H1 (cell line): ENCODE measurements at regions not wholly inside any gene's neighbourhood (a gene's known extent, or its start where the extent isn't known, plus 50 kb on each side); places are given as distances from the start of the nearest gene placed in this dataset.

Experiments used
- CTCF ChIA-PET: fragments of 300-600 bp; sonication (Branson Sonifier 250); formaldehyde crosslinking; loops from one replicate; lab custom pipeline; 2021; ENCODE audit not compliant: partially characterized antibody; lab: Charles Lee
- POLR2A ChIA-PET: fragments of 300-600 bp; sonication (Branson Sonifier 250); formaldehyde crosslinking; loops from one replicate; lab custom pipeline; 2021; ENCODE audit warnings: inconsistent platforms; ENCODE audit not compliant: partially characterized antibody; lab: Charles Lee
- DNase-seq, 2 experiments: peaks; one replicate each; pipeline versions ENCODE4 v3.0.0 to v3.0.0-alpha.2; 2010 to 2022; ENCODE audit warnings: low spot score in 2 of 2, low read depth in 1 of 2, mixed read lengths in 1 of 2
- FAIRE-seq: peaks from 2 replicates; lab custom pipeline; 2011; peaks lifted over from hg19 to GRCh38; lab: Jason Lieb, UNC
- H2AFZ ChIP-seq: 2 replicates; pipeline ENCODE4 v1.8.1; 2012; ENCODE audit warnings: low read length, inconsistent platforms
- H2AK5ac ChIP-seq: 2 replicates; pipeline ENCODE4 v1.6.1; 2013; ENCODE audit warnings: low read depth, low read length
- H2BK120ac ChIP-seq: replicated peaks from 2 replicates; pipeline ENCODE3; 2013; ENCODE audit warnings: low read depth, low read length, inconsistent platforms
- H2BK12ac ChIP-seq: 2 replicates; pipeline ENCODE4 v1.6.1; 2013; ENCODE audit warnings: low read depth, low read length
- H2BK15ac ChIP-seq: 2 replicates; pipeline ENCODE4 v1.6.1; 2013; ENCODE audit warnings: low read length
- H2BK20ac ChIP-seq: 2 replicates; pipeline ENCODE4 v1.6.1; 2013; ENCODE audit warnings: low read length
- H2BK5ac ChIP-seq: 2 replicates; pipeline ENCODE4 v1.6.1; 2013; ENCODE audit warnings: low read depth, low read length
- H3K14ac ChIP-seq: 2 replicates; pipeline ENCODE4 v1.6.1; 2013; ENCODE audit warnings: inconsistent platforms; ENCODE audit not compliant: insufficient read length
- H3K18ac ChIP-seq: 2 replicates; pipeline ENCODE4 v1.6.1; 2013; ENCODE audit warnings: low read length; ENCODE audit errors: extremely low read depth
- H3K23ac ChIP-seq: 2 replicates; pipeline ENCODE4 v1.6.1; 2013; ENCODE audit warnings: inconsistent platforms; ENCODE audit not compliant: insufficient read length
- H3K23me2 ChIP-seq: 2 replicates; pipeline ENCODE4 v1.6.1; 2013; ENCODE audit warnings: low read depth, low read length
- H3K27ac ChIP-seq: 2 replicates; pipeline ENCODE4 v1.6.1; 2011; ENCODE audit warnings: low read depth, low read length, inconsistent platforms
- H3K27me3 ChIP-seq, 4 experiments: replicated peaks in 1 of 4; 1 replicate in 1 of 4; 2 replicates in 3 of 4; pipeline versions ENCODE4 v1.6.1 to v1.8.1; 2011 to 2013; ENCODE audit warnings: low read length in 3 of 4, mild to moderate bottlenecking in 3 of 4, inconsistent platforms in 2 of 4, mixed read lengths in 2 of 4, moderate library complexity in 1 of 4; ENCODE audit not compliant: control insufficient read depth in 3 of 4, insufficient read depth in 3 of 4; ENCODE audit errors: extremely low read depth in 1 of 4
- H3K36me3 ChIP-seq, 4 experiments: 2 replicates each; pipeline versions ENCODE4 v1.6.1 to v1.8.1; 2011 to 2013; ENCODE audit warnings: mild to moderate bottlenecking in 4 of 4, low read length in 3 of 4, moderate library complexity in 2 of 4, control low read depth in 1 of 4, inconsistent platforms in 1 of 4; ENCODE audit not compliant: insufficient read depth in 4 of 4, control insufficient read depth in 2 of 4
- H3K4ac ChIP-seq: replicated peaks from 2 replicates; pipeline ENCODE3; 2013; ENCODE audit warnings: low read length, low read depth, mixed read lengths, inconsistent platforms; ENCODE audit not compliant: insufficient read length
- H3K4me1 ChIP-seq, 4 experiments: replicated peaks in 1 of 4; 1 replicate in 1 of 4; 2 replicates in 3 of 4; pipeline versions ENCODE4 v1.6.1 to v1.8.1; 2011 to 2013; ENCODE audit warnings: low read length in 3 of 4, inconsistent platforms in 2 of 4, mixed read lengths in 1 of 4; ENCODE audit not compliant: insufficient read depth in 4 of 4, control insufficient read depth in 3 of 4
- H3K4me2 ChIP-seq, 2 experiments: 2 replicates each; pipeline versions ENCODE4 v1.6.1 to v1.8.1; 2011 to 2013; ENCODE audit warnings: low read depth in 2 of 2, low read length in 2 of 2, control low read depth in 1 of 2, inconsistent platforms in 1 of 2, mild to moderate bottlenecking in 1 of 2; ENCODE audit not compliant: insufficient read depth in 1 of 2
- H3K4me3 ChIP-seq, 4 experiments: fragments of 200-600, 300-600 bp in 1 of 4; sonication (generic), shearing (Covaris generic), sonication (Bioruptor Twin) in 1 of 4; 2 replicates each; pipeline versions ENCODE4 v1.5.1 to v1.8.1; 2011 to 2016; ENCODE audit warnings: low read length in 4 of 4, low read depth in 3 of 4, control low read depth in 2 of 4, inconsistent platforms in 2 of 4, mild to moderate bottlenecking in 2 of 4, mixed read lengths in 1 of 4, moderate library complexity in 1 of 4; ENCODE audit not compliant: insufficient read depth in 2 of 4; ENCODE audit errors: extremely low read depth in 1 of 4
- H3K56ac ChIP-seq: replicated peaks from 2 replicates; pipeline ENCODE3; 2013; ENCODE audit warnings: low read depth, mild to moderate bottlenecking, mixed read lengths, low read length, inconsistent platforms; ENCODE audit not compliant: insufficient read length
- H3K79me1 ChIP-seq: 2 replicates; pipeline ENCODE4 v1.6.1; 2013; ENCODE audit warnings: low read depth, low read length, control low read depth
- H3K79me2 ChIP-seq, 2 experiments: 2 replicates each; pipeline versions ENCODE4 v1.6.1 to v1.8.1; 2012 to 2013; ENCODE audit warnings: low read length in 2 of 2, mild to moderate bottlenecking in 2 of 2, inconsistent platforms in 1 of 2; ENCODE audit not compliant: insufficient read depth in 2 of 2, control insufficient read depth in 1 of 2
- H3K9ac ChIP-seq, 4 experiments: replicated peaks in 1 of 4; 1 replicate in 1 of 4; 2 replicates in 3 of 4; pipeline versions ENCODE4 v1.6.1 to v1.8.1; 2011 to 2013; ENCODE audit warnings: low read depth in 3 of 4, low read length in 3 of 4, control low read depth in 2 of 4, mild to moderate bottlenecking in 2 of 4, moderate library complexity in 2 of 4, inconsistent platforms in 1 of 4; ENCODE audit errors: extremely low read depth in 1 of 4
- H3K9me3 ChIP-seq, 2 experiments: 2 replicates each; pipeline versions ENCODE4 v1.6.1 to v1.8.1; 2012 to 2013; ENCODE audit warnings: mild to moderate bottlenecking in 2 of 2, moderate library complexity in 2 of 2, control low read depth in 1 of 2, inconsistent platforms in 1 of 2, low read depth in 1 of 2, low read length in 1 of 2, mixed read lengths in 1 of 2; ENCODE audit not compliant: insufficient read depth in 2 of 2
- H4K20me1 ChIP-seq, 2 experiments: replicated peaks in 1 of 2; 2 replicates each; pipeline versions ENCODE3 to v1.8.1; 2011 to 2013; ENCODE audit warnings: inconsistent platforms in 2 of 2, low read length in 2 of 2, mild to moderate bottlenecking in 1 of 2; ENCODE audit not compliant: insufficient read depth in 2 of 2, control insufficient read depth in 1 of 2
- H4K5ac ChIP-seq: 2 replicates; pipeline ENCODE4 v1.6.1; 2013; ENCODE audit warnings: low read length, low read depth, mixed read lengths, inconsistent platforms; ENCODE audit not compliant: insufficient read length
- H4K8ac ChIP-seq: 2 replicates; pipeline ENCODE4 v1.8.0; 2013; ENCODE audit warnings: mild to moderate bottlenecking, moderate library complexity, low read length, inconsistent platforms; ENCODE audit not compliant: insufficient read depth; ENCODE audit errors: extremely low read depth
- H4K91ac ChIP-seq: replicated peaks from 2 replicates; pipeline ENCODE3; 2013; ENCODE audit warnings: low read length, mixed read lengths, inconsistent platforms; ENCODE audit not compliant: insufficient read length
- BACH1 ChIP-seq: IDR thresholded peaks from 2 replicates; pipeline ENCODE4 v1.6.1; 2012; ENCODE audit warnings: low read length, improper control_type of control experiment
- EZH2 ChIP-seq: fragments of 200-600 bp; sonication (generic); IDR thresholded peaks from 2 replicates; pipeline ENCODE4 v1.7.1; 2012; ENCODE audit warnings: low read depth, mild to moderate bottlenecking, moderate library complexity, low read length, inconsistent platforms; ENCODE audit not compliant: severe bottlenecking
- RXRA ChIP-seq: IDR thresholded peaks from 2 replicates; pipeline ENCODE4 v1.6.1; 2011; ENCODE audit warnings: low read depth, mild to moderate bottlenecking, low read length, moderate library complexity; ENCODE audit not compliant: insufficient read depth
- SRF ChIP-seq: IDR thresholded peaks from 2 replicates; pipeline ENCODE4 v1.6.1; 2011; ENCODE audit warnings: mild to moderate bottlenecking, low read depth, low read length, moderate library complexity
- WGBS, 2 experiments: shearing (Covaris generic) in 1 of 2; methylation state at CpG; one replicate each; pipeline versions ENCODE4 v1.1.6 to v1.1.7; 2013 to 2015; ENCODE audit warnings: low lambda C conversion rate in 2 of 2, mixed read lengths in 2 of 2, inconsistent platforms in 1 of 2, low coverage in 1 of 2, missing lambda C conversion rate in 1 of 2; ENCODE audit not compliant: insufficient replicate concordance in 2 of 2, insufficient coverage in 1 of 2, insufficient read length in 1 of 2; ENCODE audit errors: extremely low coverage in 1 of 2, missing lambda C conversion rate in 1 of 2; 5-methylcytosine and 5-hydroxymethylcytosine counted together
- TF ChIP-seq, protein P1 (sequence below), 3 experiments: IDR thresholded peaks; 1 replicate in 2 of 3; 2 replicates in 1 of 3; pipeline versions ENCODE4 v1.5.1 to v1.6.1; 2011; ENCODE audit warnings: low read length in 3 of 3, mild to moderate bottlenecking in 3 of 3, inconsistent platforms in 2 of 3, low read depth in 1 of 3, moderate library complexity in 1 of 3; ENCODE audit not compliant: insufficient read depth in 1 of 3; ENCODE audit errors: control extremely low read depth in 1 of 3

DNA sequence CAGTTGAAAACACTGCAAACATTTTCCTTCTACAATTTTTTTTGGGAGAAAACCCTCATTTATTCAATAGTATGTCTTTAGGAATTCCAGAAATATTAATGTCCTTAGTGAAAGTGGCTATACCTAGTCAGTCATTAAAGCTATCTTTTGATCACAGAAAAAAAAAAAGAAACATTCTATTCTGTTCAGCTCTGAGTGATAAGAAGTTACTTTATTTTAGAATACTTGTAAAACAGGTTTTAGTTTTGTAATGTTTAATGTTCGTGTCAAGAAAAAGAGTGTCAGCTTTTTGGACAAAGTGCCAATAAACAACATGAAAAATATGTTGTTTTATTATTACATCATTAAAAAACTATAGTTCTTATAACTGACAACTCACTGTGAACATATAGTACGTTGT is 240.4 kb downstream of the OGFRL1 start:
- POLR2A ChIA-PET = no interaction called here
- H3K79me2 ChIP-seq = no peaks in the 10 kb centered on the region

More for the DNA sequence above, 240.4 kb downstream of the OGFRL1 start:
- H3K14ac ChIP-seq = no peak overlapping the region
- no peak overlapping the region for H2BK5ac ChIP-seq
- WGBS, 2 experiments = 97% methylated on average over 2 of the region's 2 CpGs; no CpG with 5 or more reads in 1 of the 2 experiments
- no peaks in the 10 kb centered on the region for H3K9me3 ChIP-seq
- H3K27me3 ChIP-seq = no peaks in the 10 kb centered on the region
- no peaks in the 10 kb centered on the region for H3K79me1 ChIP-seq
- H2BK120ac ChIP-seq = no peak overlapping the region
- FAIRE-seq (no peak), DNase-seq (no peak)
- no peak overlapping the region for H3K4me3 ChIP-seq
- H4K91ac ChIP-seq = no peak overlapping the region
- no peak overlapping the region for H2BK20ac ChIP-seq
- no peak overlapping the region for H3K23ac ChIP-seq
- H4K5ac ChIP-seq = no peak overlapping the region
- H3K56ac ChIP-seq = no peak overlapping the region
- no peaks in the 10 kb centered on the region for H3K36me3 ChIP-seq
- no peaks in the 10 kb centered on the region for H4K20me1 ChIP-seq
- H3K9ac ChIP-seq = no peak overlapping the region
- no peak overlapping the region for H2AFZ ChIP-seq
- H3K27ac ChIP-seq = no peak overlapping the region
- no peak overlapping the region for H3K4me2 ChIP-seq
- CTCF ChIA-PET = interaction anchor here (1.1 kb wide), 1 partner anchor 144 kb away, joined by 3 read pairs; no protein-coding TSS in a partner anchor
- no peak overlapping the region for H2BK15ac ChIP-seq
- no peak overlapping the region for H4K8ac ChIP-seq
- H3K4me1 ChIP-seq = no peaks in the 10 kb centered on the region; a peak in 2 of 7 replicates
- no peak overlapping the region for H2BK12ac ChIP-seq
- no peak overlapping the region for H3K18ac ChIP-seq
- no peak overlapping the region for H3K4ac ChIP-seq
- no peak for TF ChIP-seq EZH2
- TF ChIP-seq, protein P1, sequence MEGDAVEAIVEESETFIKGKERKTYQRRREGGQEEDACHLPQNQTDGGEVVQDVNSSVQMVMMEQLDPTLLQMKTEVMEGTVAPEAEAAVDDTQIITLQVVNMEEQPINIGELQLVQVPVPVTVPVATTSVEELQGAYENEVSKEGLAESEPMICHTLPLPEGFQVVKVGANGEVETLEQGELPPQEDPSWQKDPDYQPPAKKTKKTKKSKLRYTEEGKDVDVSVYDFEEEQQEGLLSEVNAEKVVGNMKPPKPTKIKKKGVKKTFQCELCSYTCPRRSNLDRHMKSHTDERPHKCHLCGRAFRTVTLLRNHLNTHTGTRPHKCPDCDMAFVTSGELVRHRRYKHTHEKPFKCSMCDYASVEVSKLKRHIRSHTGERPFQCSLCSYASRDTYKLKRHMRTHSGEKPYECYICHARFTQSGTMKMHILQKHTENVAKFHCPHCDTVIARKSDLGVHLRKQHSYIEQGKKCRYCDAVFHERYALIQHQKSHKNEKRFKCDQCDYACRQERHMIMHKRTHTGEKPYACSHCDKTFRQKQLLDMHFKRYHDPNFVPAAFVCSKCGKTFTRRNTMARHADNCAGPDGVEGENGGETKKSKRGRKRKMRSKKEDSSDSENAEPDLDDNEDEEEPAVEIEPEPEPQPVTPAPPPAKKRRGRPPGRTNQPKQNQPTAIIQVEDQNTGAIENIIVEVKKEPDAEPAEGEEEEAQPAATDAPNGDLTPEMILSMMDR (IDR thresholded peaks at IDR 0.05; ENCODE audit: control extremely low read depth in 1 of 3, insufficient read depth in 1 of 3, low read depth in 1 of 3, low read length in 3 of 3) = no peak
- TF ChIP-seq SRF = no peak
- TF ChIP-seq RXRA = no peak
- no peak for TF ChIP-seq BACH1
- no peaks in the 10 kb centered on the region for H3K23me2 ChIP-seq
- no peak overlapping the region for H2AK5ac ChIP-seq
